COLO668 (cell line): ENCODE measurements at regions not wholly inside any gene's neighbourhood (a gene's known extent, or its start where the extent isn't known, plus 50 kb on each side); places are given as distances from the start of the nearest gene placed in this dataset.

ENCODE experiments used
- DNase-seq: peaks from one replicate; lab custom pipeline; 2025; ENCODE audit not compliant: unreplicated experiment; lab: John Stamatoyannopoulos, UW

DNA sequence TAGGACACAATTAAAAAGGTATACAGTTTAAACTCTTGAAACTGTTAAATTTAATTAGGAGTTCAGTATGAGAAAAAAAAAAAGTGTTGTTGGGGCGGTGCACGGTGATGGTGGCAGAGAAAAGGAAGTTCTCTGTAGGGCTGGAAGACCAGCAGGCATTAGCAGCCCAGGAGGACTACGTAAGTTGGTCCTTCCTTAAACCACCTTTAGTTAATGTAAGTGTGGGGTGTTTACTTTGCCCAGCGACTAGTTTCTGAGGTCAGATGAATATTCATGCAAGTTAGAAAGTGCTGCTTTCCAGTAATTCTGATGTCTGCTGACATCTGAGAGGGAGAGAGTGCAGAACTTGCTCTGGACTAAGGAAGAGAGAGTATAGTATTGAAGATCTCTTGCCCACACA, 54.9 kb downstream of the NKX2-1 start:
- DNase-seq = no peak

DNA sequence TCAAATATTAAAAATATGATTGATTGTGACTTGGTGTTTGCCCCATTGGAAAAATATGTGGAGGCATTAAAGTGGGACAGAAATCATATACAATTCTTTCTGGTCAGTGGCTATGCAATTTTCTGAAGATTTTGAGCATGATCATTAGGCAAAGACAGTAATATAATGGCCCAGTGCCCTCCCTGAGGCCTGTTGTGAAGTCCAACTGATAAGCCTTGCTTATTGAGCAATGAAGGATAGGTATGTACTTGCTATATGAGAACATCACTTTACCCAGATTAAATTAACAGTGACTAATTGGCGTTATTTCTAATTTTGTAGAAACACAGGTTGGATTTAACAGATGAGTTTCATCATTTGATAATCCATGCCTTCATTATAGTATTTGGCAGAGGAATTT, 57.1 kb downstream of the NKX2-1 start:
- no peak for DNase-seq

GRCh38 chr14:36455241-36455627, 64.8 kb downstream of the NKX2-1 start:
- no peak for DNase-seq

- DNase-seq = no peak
Observed at GRCh38 chr14:36454599-36455240, 65.3 kb downstream of the NKX2-1 start.

DNA sequence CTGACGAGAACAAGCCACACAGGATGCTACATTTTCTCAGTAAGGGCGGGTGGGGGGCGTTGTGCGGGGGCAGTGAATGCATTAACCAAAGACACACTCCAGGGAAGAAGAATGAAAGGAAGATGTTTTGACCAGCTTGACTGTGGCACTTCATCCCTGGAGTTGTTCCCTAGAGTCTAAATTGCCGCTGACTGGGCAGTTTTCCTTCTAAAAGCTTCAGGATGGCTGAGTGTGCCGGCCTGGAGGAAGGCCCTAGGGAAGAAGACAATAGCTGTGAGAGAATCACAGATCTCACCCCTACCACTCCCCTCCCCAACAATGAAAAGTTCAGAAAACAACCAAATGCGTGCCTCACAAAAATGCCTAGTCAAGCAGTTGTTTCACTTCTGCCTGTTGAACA, 67.2 kb downstream of the NKX2-1 start:
- DNase-seq = no peak

DNA sequence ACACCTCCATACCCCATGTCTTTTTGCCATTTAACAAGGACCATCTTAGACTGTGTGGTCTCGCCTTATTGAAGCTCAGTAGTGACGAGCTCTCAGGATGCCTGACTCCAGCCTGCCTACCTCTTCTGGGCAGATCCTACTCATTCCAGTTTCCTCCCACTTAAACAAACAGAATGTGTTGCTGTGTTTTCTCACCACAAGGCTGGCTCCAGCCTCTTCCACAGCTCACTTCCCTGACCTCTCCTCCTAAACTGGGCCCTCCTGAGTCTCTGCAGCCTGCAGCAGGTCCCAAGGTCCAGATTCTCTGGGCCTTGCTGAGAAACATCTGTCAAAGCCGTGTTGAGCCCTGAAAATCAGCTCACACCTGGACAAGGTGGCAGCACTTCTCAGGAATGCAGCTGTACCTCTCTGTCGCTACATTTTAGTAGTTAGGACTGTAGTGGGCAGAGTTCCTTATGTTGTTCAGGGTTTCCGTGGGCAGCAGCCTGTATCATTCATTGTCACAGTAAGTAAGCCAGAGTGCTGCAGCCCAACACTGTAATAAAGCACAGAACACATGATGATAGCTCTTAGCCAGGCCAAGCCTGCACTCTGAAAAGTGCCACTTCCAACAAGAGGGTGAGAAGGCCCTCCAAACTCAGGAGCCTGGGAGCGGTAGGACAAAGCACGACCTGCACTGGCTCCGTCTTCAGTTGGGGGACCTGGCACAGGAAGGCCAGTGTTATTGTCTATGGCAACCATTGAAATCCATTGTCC, 68.5 kb downstream of the NKX2-1 start:
- no peak for DNase-seq

DNA sequence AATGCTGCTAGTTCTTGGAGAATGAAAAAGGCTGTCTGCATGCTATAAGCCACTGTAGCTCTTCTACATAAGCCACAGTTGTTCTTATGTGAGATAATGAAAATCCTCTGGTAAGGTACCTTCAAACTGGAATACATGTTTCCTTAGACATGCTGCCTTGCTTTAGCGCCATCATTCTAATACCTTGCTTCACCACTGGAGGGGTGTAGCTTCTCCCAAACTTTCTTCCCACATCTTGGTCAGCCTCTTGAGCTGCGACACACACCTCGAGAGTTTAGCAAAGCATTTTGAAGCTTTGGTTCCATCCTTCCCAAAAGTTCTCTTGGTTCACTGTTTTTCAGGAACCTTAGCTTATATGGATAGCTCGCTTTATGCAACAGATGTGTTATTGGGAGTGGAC, 69.5 kb downstream of the NKX2-1 start:
- no peak for DNase-seq

DNA sequence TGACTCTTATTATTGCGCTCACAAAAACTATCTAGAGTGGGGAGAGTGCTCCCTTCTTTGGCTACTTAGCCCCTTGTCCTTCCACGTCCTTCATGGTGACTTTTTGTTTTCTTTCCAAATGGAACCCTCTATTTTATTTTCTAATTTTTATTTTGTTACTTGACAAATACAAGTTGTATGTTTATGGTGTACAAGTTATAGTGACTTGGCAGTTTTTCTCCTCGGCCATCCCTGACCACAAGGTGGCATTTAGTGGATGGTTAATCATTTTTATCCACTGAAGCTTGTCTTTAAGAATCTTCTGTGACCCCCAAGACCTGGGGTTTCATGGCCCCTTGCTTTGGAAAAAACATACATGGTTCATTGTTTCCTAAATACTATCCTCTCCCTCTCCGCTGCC, 70.1 kb downstream of the NKX2-1 start:
- DNase-seq = no peak

DNA sequence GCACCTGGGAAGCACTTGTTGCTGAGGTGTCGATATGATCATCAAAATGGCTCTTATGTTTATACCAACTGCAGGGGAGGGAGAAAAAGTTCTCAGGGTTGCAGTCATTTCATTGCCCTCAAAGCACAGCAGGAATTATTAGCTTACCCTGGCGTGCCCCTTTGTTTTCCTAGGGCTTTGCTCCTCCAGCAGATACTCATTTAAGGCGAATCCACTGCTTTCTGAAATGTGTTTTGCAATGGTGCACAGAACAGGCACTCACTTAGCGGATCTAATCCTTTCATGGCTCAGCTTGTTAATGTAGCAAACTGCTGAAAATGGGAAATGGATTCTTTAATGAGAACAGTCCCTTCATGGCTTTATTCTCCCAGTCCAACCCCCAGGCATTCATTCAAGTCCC, 76.7 kb downstream of the NKX2-1 start:
- DNase-seq = no peak

- DNase-seq = no peak
Observed at GRCh38 chr14:36442824-36443241, 77.2 kb downstream of the NKX2-1 start.

DNA sequence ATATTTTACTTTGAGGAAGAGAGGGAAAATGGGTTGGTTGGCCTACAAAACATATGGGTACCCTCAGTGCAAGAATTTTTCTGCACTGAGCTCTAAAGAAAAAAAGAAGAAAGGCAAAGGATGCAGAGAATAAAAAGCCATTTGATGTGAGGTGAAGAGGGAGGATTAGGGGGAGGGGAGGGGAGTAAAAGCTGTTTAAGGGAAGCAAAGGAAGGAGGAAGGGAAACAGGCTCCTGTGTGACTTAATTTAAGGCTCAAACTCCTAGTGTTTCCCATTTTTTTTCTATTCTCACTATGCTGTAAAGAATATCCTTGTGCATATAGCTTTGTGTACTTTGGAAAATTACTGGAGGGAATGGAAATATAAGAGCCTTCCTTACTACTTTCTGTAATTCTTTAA, 78.7 kb downstream of the NKX2-1 start:
- no peak for DNase-seq

DNA sequence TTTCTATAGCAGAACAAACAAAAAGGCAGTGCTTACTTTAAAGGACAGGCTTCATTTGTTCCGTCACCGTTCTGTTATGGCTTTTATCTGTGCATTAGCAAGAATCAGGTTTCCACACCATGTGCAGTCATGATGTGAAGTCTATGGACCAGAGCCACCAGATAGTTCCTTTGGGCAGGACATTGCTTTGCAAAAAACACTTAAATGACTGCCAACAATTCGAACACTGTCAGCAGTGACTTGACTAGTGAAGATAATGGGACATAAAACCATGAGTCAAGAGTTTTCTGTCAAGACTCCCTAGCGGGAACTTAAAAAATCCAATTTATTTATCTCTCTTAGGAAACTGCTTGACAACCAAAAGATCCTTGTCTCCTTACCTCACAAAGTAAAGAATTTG, 80.3 kb downstream of the NKX2-1 start:
- no peak for DNase-seq

GRCh38 chr14:36438883-36439282, 81.1 kb downstream of the NKX2-1 start:
- DNase-seq = no peak

- no peak for DNase-seq
Observed at GRCh38 chr14:36430662-36431084, 89.4 kb downstream of the NKX2-1 start.

DNA sequence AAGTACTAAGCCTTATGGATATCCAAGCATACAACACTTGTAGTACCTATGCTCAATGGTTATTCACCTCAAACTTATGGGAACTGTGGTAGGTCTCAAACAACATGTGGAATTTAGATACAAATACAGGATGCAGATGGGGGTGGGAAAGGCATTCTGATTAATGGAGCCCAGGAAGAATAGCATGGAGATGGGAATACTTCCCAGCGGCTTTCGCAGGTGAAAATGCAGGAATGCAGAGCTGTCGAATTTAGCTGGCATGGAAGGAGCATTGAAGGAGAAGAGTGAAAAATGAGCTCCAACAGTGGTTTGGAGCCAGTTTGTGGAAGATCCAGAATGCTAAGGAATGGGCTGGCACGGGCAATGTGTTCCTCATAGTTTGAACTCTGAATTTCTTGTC, 89.9 kb downstream of the NKX2-1 start:
- DNase-seq = no peak

DNA sequence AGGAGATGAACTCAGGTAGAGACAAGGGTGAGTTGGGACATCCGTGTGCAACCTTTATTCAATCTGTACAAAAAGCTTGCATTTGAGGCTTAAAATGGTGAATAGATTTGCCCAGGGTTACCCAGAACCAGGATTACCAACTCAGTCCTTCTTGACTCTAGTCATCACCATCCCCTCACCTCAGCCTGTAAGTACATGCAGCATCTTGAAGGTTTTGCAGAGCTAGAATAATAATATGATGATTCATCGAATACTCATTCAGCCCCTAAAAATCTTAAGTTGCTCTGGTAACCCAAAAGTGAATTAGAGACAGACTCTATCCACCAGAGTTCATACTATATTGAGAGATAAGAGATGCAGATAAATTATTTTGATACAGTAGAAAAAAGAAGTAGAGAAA, 90.3 kb downstream of the NKX2-1 start:
- no peak for DNase-seq

DNA sequence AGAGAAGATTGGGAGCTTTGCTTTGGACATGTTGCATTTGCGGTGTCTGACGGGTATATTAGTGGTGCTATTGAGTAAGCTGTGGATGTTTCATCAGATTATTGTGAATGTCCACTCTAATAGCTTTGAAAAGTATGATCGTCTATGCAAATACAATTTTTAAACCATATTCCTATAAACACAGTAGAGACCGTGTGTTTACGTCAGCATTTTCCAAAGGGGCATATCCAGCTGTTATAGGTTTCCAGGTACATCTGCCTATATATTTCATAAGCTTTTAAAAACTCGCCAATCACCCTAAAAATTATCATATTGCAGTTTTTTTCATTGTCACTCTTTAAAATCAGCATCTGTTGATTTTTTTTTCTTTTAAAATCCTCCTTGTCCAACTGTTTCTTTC, 91.7 kb downstream of the NKX2-1 start:
- DNase-seq = no peak

- no peak for DNase-seq
Observed at GRCh38 chr14:36426836-36427235, 93.2 kb downstream of the NKX2-1 start.

- no peak for DNase-seq
Observed at GRCh38 chr14:36426113-36426512, 93.9 kb downstream of the NKX2-1 start.

- DNase-seq = peak; percentile 84
Observed at GRCh38 chr14:36424478-36425102, 95.4 kb downstream of the NKX2-1 start.

DNA sequence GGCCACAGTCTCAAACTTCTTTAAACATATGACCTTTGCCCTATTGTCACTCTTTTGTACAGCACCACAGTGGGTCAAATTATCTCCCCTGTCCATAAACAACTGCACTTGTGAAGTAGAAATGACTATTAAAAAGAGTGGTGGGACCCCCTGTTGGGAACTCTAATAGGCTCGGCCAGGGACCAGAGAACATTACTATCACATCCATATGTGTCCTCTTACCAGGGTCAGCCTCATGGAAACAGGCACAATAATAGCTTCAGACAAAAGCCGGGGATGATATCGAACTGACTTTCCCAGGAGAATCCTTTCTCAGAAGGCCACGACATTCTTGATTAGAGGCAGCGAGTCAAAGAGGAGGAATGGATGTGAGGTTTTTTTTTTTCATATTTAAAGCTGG, 96.6 kb downstream of the NKX2-1 start:
- no peak for DNase-seq

DNA sequence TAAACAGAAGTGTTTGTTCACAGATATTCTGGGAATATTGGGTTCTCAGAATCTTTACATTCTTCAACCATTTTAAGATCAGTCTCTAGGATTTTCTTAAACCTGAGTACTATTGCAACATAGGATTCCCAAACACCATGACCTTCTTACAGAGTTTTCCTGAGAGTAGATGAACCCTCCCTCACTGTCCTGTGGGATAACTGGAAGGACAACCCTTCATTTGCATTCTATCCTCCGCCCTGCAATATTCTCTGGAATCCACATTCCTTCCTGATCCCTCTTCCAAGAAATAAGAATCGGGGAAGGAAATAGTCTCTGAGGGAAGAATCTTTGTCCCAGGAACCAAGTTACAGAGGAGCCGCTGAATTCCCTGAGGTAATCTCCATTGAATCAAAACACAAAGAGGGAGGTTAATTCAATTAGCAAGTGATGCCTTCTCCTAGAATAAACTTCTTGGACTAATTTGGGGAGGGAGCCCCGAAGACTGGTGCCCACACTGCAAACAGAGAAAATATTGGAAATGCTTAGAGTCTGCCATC, 99.8 kb upstream of the MBIP start:
- DNase-seq = no peak
